Stomach (tissue), 4 donors: ENCODE measurements at regions not wholly inside any gene's neighbourhood (a gene's known extent, or its start where the extent isn't known, plus 50 kb on each side); places are given as distances from the start of the nearest gene placed in this dataset.

Experiments
- POLR2A ChIP-seq, 4 donors: fragments of 450-650 bp; IDR thresholded peaks; one replicate each; pipeline ENCODE4 v1.6.1; 2016; ENCODE audit warnings: antibody characterized with exemption in 4 of 4, control low read depth in 2 of 4, mild to moderate bottlenecking in 1 of 4, moderate library complexity in 1 of 4
- POLR2AphosphoS5 ChIP-seq, 3 donors: sonication (generic); formaldehyde crosslinking; IDR thresholded peaks; one replicate each; pipeline ENCODE4 v1.6.1; 2016; ENCODE audit warnings: antibody characterized with exemption in 3 of 3
- TF ChIP-seq, protein P1 (sequence below), 7 experiments: fragments of 450-650 bp in 4 of 7; fragments of 200-600 bp in 3 of 7; sonication (generic) in 3 of 7; IDR thresholded peaks; one replicate each; pipeline ENCODE4 v1.5.1; 2016 to 2019; ENCODE audit warnings: antibody characterized with exemption in 7 of 7, control low read depth in 2 of 7, mild to moderate bottlenecking in 1 of 7

DNA sequence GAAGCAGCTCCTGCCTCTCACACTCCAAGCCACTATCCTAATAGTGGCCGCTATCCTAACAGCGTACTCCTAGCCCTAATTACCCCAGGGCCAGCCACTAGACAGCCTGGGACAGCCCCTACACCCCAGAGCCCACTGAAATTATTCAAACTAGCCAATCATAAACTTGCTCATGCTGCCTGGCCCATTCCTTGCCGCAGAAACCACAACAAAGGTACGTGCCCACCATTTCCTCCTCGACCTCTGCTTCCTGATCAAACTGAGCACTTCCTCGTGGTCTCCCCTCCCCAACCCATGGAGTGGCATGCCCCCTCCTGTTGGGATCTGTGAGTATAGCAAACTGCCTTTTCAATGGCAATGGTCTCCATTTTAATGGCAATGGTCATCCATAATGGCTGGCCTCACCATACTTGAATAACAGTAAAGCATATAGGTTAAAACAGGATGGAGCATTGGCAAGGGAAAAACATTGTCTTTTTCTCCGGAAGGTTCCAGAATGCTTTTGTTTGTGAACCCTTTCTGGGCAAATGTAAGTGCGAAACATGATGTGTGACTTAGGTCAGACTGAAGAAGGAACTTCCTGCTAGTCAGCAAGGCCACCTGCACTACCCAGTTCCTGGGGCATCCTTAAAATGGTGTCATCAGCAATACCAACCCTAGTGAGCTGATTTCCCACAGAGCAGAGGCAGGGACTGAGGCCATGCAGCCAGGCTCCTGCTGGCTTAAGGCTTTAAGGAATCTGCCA, 107.1 kb upstream of the ATP6AP2 start:
- TF ChIP-seq, protein P1, sequence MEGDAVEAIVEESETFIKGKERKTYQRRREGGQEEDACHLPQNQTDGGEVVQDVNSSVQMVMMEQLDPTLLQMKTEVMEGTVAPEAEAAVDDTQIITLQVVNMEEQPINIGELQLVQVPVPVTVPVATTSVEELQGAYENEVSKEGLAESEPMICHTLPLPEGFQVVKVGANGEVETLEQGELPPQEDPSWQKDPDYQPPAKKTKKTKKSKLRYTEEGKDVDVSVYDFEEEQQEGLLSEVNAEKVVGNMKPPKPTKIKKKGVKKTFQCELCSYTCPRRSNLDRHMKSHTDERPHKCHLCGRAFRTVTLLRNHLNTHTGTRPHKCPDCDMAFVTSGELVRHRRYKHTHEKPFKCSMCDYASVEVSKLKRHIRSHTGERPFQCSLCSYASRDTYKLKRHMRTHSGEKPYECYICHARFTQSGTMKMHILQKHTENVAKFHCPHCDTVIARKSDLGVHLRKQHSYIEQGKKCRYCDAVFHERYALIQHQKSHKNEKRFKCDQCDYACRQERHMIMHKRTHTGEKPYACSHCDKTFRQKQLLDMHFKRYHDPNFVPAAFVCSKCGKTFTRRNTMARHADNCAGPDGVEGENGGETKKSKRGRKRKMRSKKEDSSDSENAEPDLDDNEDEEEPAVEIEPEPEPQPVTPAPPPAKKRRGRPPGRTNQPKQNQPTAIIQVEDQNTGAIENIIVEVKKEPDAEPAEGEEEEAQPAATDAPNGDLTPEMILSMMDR (IDR thresholded peaks at IDR 0.05), result no peak
- no peak for TF ChIP-seq POLR2AphosphoS5 (IDR thresholded peaks at IDR 0.05)
- no peak for TF ChIP-seq POLR2A (IDR thresholded peaks at IDR 0.05)
